Non-pigmented ciliary epithelial cell (primary cell): ENCODE measurements at regions not wholly inside any gene's neighbourhood (a gene's known extent, or its start where the extent isn't known, plus 50 kb on each side); places are given as distances from the start of the nearest gene placed in this dataset.

Experiments
- DNase-seq: peaks from one replicate; pipeline ENCODE4 v3.0.0-alpha.2; 2010; ENCODE audit warnings: low read depth

- no peak for DNase-seq
Measured at GRCh38 chr7:85644272-85644671, 457.4 kb upstream of the SEMA3D start.

DNA sequence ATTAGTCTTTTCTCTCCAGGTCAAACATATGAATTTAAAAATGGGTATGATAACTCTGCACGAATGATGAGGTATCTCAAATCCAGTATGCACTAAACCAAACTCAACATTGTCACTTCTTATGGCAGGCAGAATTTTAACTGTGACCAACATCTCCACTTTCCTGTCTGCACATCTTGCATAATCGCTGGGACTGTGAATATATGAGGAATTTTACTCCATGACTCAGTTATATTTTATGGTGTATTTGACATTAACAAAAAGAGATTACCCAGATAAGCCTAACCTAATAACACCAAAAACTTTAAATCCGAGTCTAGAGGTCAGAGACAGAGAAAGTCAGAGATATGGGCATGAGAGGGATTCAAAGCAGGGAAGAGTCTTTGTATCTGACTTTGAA lies 454.5 kb upstream of the SEMA3D start:
- DNase-seq: no peak

GRCh38 chr7:85638394-85638793 lies 451.5 kb upstream of the SEMA3D start:
- DNase-seq: no peak

- DNase-seq: no peak
Measured at GRCh38 chr7:85634951-85635350, 448.1 kb upstream of the SEMA3D start.

GRCh38 chr7:85630904-85631600 lies 444.2 kb upstream of the SEMA3D start:
- DNase-seq: no peak

DNA sequence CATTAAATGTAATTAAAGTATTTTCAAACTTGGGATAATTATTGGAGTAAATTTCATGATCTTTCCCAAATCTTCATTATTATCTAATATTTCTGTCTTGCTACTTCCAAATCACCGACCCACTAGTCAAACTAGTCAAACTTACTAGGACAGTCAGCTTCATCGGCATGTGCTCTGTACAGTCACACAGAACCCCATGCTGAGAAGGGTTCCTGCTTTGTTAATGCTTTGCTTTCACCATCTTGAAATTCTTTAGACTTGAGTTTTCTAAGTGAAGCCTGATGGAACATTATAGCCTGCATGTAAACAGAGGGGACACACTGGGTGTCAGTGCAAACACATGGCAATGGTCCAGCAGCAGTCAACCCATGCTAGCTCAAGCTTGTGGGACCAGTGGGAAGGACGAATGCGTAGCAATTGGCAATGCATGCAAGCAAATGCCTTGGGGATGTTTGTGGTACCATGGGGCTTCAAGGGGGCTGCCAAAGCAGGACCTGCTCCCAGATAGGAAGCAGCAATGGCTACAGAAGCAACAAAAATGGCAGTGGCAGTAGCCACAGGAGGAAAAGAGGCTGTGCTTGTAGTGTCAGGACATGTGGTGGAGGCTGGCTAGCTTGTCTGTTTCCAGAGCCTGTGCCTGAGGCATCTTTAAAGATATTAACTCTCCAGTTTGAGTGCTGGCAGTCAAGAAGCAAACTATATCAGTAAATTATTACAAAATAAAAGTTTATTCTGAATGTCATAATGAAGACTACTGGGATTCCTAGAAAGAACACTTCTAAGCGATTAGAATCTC lies 441.1 kb upstream of the SEMA3D start:
- DNase-seq: no peak

DNA sequence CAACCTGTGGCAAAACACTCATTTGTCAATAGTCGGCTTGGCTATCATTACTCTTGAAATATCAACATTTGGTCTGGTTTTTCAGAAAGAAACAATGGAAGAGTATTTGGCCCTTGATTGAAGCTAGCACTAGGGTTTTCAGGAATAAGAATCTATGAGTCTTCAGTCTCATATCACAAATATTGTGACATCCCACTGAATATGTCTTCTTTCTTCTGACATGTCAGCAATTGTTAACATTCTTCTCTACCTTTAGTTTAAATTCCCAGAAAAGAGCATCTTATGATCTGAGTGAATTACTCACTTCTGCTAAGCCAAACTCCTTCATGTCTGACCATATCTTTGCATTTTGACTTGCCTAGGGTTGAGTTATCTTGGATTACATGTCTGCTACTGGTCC lies 435.2 kb upstream of the SEMA3D start:
- no peak for DNase-seq

- DNase-seq: no peak
Measured at GRCh38 chr7:85620936-85621685, 434.3 kb upstream of the SEMA3D start.

- no peak for DNase-seq
Measured at GRCh38 chr7:85619236-85619635, 432.4 kb upstream of the SEMA3D start.

GRCh38 chr7:85614684-85615083 lies 427.8 kb upstream of the SEMA3D start:
- DNase-seq: no peak

- no peak for DNase-seq
Measured at GRCh38 chr7:85612514-85612913, 425.7 kb upstream of the SEMA3D start.

DNA sequence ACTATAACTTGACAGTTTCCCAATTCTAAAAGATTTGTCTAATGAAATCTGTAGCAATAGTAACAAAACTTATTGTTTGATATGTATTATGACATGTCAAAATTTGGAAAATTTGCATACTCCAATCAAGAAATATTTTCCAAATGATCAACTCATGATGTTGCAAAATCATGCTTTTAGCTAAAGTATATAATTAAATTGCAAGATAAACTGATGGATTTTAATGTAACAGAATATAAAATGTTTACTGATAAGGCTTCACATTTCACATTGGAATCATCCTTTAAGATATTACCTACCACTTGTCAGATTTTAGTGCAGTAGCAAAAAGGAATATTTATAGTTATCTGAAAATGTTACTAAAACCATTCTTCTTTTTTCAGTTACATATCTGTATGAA lies 421.9 kb upstream of the SEMA3D start:
- no peak for DNase-seq

- no peak for DNase-seq
Measured at GRCh38 chr7:85602196-85602595, 415.3 kb upstream of the SEMA3D start.

DNA sequence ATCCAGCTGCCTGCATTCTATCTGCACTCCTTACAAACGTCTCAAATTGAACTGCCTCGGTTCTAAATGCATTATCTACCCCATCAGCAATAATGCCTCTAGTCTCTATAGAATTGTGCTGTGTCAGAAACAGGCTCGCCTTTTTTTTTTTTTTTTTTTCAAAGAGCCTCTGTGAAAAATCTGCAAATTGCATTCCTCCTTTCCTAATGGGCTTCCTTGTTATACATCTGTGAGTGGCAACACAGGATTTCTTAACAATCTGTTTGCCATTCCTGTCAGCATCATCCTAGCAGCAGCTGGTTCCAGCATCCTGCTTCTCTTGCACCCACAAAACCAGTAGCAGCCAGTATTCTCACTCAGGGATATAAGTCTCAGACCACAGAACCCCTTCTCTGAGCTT lies 413.5 kb upstream of the SEMA3D start:
- no peak for DNase-seq

DNA sequence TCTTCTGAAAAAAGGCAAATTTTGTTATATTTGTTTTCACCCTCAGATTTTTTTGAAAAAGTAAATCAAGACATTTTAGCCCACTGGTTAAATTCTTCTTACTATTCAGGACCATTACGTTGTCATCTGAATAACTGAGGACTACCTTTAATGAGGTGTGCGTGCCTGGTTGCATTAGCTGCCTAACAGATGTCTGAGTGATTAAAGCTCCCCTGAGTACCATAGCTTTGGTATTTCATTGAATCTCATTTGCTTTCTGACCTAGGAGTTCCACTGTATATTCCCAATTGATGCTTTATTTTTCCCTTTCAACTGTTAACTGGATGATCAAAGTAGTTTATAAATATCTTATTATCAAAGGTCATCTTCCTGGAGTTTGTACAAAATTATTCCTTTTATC lies 410.0 kb upstream of the SEMA3D start:
- DNase-seq: no peak

GRCh38 chr7:85595750-85596178 lies 408.9 kb upstream of the SEMA3D start:
- no peak for DNase-seq

GRCh38 chr7:85593355-85593754 lies 406.5 kb upstream of the SEMA3D start:
- DNase-seq: no peak

GRCh38 chr7:85587785-85588184 lies 400.9 kb upstream of the SEMA3D start:
- DNase-seq: no peak

- DNase-seq: no peak
Measured at GRCh38 chr7:85586091-85586490, 399.2 kb upstream of the SEMA3D start.

GRCh38 chr7:85583131-85583953 lies 396.5 kb upstream of the SEMA3D start:
- no peak for DNase-seq

GRCh38 chr7:85573844-85574243 lies 387.0 kb upstream of the SEMA3D start:
- no peak for DNase-seq

GRCh38 chr7:85573346-85573745 lies 386.5 kb upstream of the SEMA3D start:
- DNase-seq: no peak
